ENCODE measurements at regions not wholly inside any gene's neighbourhood (a gene's known extent, or its start where the extent isn't known, plus 50 kb on each side); places are given as distances from the start of the nearest gene placed in this dataset.

DNA sequence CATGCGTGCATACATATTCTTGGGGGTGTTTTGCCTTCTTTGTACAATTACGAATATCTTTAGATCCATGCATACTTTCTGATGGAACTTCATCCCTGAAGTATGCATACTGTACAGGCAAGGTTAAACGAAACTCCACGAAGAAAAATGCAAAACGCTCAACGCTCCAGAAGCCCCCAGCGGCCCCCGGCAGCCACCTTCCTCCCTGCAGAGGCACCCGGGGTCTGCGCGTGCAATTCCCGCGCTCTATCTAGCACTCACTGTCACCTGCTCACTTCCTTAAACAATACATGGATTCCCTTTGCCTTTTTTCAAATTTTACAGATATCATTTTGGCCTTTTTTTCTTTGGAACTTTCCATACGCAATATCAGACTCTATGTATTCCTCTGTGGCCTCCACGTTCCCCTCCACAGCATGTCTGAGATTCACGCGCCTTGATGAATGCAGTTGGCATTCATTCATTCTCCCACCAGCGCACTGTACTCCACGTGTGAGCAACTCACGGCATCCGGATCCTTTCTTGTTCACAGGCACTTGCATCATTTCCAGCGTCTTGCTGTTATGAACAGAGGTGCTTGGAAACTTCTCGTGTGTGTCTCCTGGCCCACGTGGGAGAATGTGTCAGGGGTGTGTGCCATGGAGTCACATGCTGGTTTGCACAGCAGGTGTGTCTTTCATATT lies 214.3 kb downstream of the CTTN start:
- H3K4me3 ChIP-seq (ENCODE audit: low read depth in 2 of 2, low read length in 1 of 2), result no peak overlapping the region
- no peak overlapping the region for H3K4me2 ChIP-seq
- H3K27me3 ChIP-seq (ENCODE audit: insufficient read depth), result no peaks in the 10 kb centered on the region
- H3F3A ChIP-seq (replicated peaks; ENCODE audit: insufficient read depth), result no peaks in the 10 kb centered on the region
- CTCF ChIA-PET, result interaction anchor here (2.4 kb wide), 1 partner anchor 13 kb away, joined by 6 read pairs; no protein-coding TSS in a partner anchor
- H3K79me2 ChIP-seq (ENCODE audit: insufficient read depth), result no peaks in the 10 kb centered on the region
- no peak for DNase-seq
- H3K36me3 ChIP-seq (replicated peaks in 1 of 2; ENCODE audit: control insufficient read depth in 1 of 2, insufficient read depth in 2 of 2, low read length in 1 of 2), result no peaks in the 10 kb centered on the region
- no peak overlapping the region for H3K9ac ChIP-seq
- TF ChIP-seq FOSL2 (IDR thresholded peaks at IDR 0.05; ENCODE audit: borderline replicate concordance, low read depth) (no peak), NFIC (IDR thresholded peaks at IDR 0.05; ENCODE audit: borderline replicate concordance) (no peak), YY1 (IDR thresholded peaks at IDR 0.05; ENCODE audit: low read depth) (no peak), SIN3A (IDR thresholded peaks at IDR 0.05; ENCODE audit: borderline replicate concordance, low read depth, low read length) (no peak), TAF1 (IDR thresholded peaks at IDR 0.05; ENCODE audit: borderline replicate concordance, low read depth, low read length) (no peak), CHD2 (IDR thresholded peaks at IDR 0.05; ENCODE audit: low read length, partially characterized antibody) (no peak), RCOR1 (IDR thresholded peaks at IDR 0.05; ENCODE audit: low read length) (no peak), RFX5 (IDR thresholded peaks at IDR 0.05; ENCODE audit: low read length) (no peak)
- 72% methylated on average over 24 of the region's 24 CpGs for WGBS (ENCODE audit: low lambda C conversion rate)
- H4K20me1 ChIP-seq (ENCODE audit: insufficient read depth), result no peaks in the 10 kb centered on the region
- no peak overlapping the region for H3K27ac ChIP-seq (ENCODE audit: low read depth in 2 of 2, low read length in 1 of 2)
- peaks cover 0 to 22% of the 10 kb centered on the region in 2 experiments; a peak in 1 of 4 replicates for H3K4me1 ChIP-seq (ENCODE audit: control insufficient read depth in 1 of 2, insufficient read depth in 2 of 2, low read depth in 1 of 2, low read length in 1 of 2)
- H3K9me3 ChIP-seq, result no peaks in the 10 kb centered on the region
- POLR2A ChIA-PET, result no interaction called here
- H2AFZ ChIP-seq (ENCODE audit: low read depth), result no peak overlapping the region
- no peaks in the 10 kb centered on the region for H3K9me2 ChIP-seq

- no peaks in the 10 kb centered on the region for H3K27me3 ChIP-seq (ENCODE audit: insufficient read depth)
- ChIA-PET POLR2A (no interaction called here), CTCF (no interaction called here)
- no peak for DNase-seq
- no peak overlapping the region for H2AFZ ChIP-seq (ENCODE audit: low read depth)
- no peaks in the 10 kb centered on the region for H3K79me2 ChIP-seq (ENCODE audit: insufficient read depth)
- peaks cover 0 to 22% of the 10 kb centered on the region in 2 experiments; a peak in 1 of 4 replicates for H3K4me1 ChIP-seq (ENCODE audit: control insufficient read depth in 1 of 2, insufficient read depth in 2 of 2, low read depth in 1 of 2, low read length in 1 of 2)
- no peaks in the 10 kb centered on the region for H4K20me1 ChIP-seq (ENCODE audit: insufficient read depth)
- no peaks in the 10 kb centered on the region for H3K9me2 ChIP-seq
- no peak overlapping the region for H3K4me2 ChIP-seq
- H3K4me3 ChIP-seq (ENCODE audit: low read depth in 2 of 2, low read length in 1 of 2), result no peak overlapping the region
- no peaks in the 10 kb centered on the region for H3F3A ChIP-seq (replicated peaks; ENCODE audit: insufficient read depth)
- H3K9me3 ChIP-seq, result no peaks in the 10 kb centered on the region
- H3K9ac ChIP-seq, result no peak overlapping the region
- no peak for TF ChIP-seq RXRA (IDR thresholded peaks at IDR 0.05; ENCODE audit: borderline replicate concordance, low read depth)
- TF ChIP-seq FOSL2 (IDR thresholded peaks at IDR 0.05; ENCODE audit: borderline replicate concordance, low read depth), result no peak
- no peak for TF ChIP-seq MXI1 (IDR thresholded peaks at IDR 0.05; ENCODE audit: low read depth, low read length)
- no peak for TF ChIP-seq EP300 (IDR thresholded peaks at IDR 0.05; ENCODE audit: borderline replicate concordance in 1 of 2, low read depth in 1 of 2, low read length in 1 of 2)
- TF ChIP-seq TEAD4 (IDR thresholded peaks at IDR 0.05; ENCODE audit: borderline replicate concordance, insufficient read depth), result no peak
- no peak for TF ChIP-seq TAF1 (IDR thresholded peaks at IDR 0.05; ENCODE audit: borderline replicate concordance, low read depth, low read length)
- TF ChIP-seq, protein P1, sequence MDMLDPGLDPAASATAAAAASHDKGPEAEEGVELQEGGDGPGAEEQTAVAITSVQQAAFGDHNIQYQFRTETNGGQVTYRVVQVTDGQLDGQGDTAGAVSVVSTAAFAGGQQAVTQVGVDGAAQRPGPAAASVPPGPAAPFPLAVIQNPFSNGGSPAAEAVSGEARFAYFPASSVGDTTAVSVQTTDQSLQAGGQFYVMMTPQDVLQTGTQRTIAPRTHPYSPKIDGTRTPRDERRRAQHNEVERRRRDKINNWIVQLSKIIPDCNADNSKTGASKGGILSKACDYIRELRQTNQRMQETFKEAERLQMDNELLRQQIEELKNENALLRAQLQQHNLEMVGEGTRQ (IDR thresholded peaks at IDR 0.05; ENCODE audit: borderline replicate concordance, low read depth, low read length), result no peak
- TF ChIP-seq NFIC (IDR thresholded peaks at IDR 0.05; ENCODE audit: borderline replicate concordance), result no peak
- no peak for TF ChIP-seq FOXM1 (IDR thresholded peaks at IDR 0.05; ENCODE audit: low read depth)
- TF ChIP-seq POLR2AphosphoS5 (IDR thresholded peaks at IDR 0.05; ENCODE audit: low read depth, low read length), result no peak
- no peak for TF ChIP-seq CHD2 (IDR thresholded peaks at IDR 0.05; ENCODE audit: low read length, partially characterized antibody)
- no peak for TF ChIP-seq YY1 (IDR thresholded peaks at IDR 0.05; ENCODE audit: low read depth)
- TF ChIP-seq, protein P2, sequence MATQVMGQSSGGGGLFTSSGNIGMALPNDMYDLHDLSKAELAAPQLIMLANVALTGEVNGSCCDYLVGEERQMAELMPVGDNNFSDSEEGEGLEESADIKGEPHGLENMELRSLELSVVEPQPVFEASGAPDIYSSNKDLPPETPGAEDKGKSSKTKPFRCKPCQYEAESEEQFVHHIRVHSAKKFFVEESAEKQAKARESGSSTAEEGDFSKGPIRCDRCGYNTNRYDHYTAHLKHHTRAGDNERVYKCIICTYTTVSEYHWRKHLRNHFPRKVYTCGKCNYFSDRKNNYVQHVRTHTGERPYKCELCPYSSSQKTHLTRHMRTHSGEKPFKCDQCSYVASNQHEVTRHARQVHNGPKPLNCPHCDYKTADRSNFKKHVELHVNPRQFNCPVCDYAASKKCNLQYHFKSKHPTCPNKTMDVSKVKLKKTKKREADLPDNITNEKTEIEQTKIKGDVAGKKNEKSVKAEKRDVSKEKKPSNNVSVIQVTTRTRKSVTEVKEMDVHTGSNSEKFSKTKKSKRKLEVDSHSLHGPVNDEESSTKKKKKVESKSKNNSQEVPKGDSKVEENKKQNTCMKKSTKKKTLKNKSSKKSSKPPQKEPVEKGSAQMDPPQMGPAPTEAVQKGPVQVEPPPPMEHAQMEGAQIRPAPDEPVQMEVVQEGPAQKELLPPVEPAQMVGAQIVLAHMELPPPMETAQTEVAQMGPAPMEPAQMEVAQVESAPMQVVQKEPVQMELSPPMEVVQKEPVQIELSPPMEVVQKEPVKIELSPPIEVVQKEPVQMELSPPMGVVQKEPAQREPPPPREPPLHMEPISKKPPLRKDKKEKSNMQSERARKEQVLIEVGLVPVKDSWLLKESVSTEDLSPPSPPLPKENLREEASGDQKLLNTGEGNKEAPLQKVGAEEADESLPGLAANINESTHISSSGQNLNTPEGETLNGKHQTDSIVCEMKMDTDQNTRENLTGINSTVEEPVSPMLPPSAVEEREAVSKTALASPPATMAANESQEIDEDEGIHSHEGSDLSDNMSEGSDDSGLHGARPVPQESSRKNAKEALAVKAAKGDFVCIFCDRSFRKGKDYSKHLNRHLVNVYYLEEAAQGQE (IDR thresholded peaks at IDR 0.05; ENCODE audit: low read depth, low read length), result no peak
- no peak for TF ChIP-seq GATA2 (CRISPR knock-in tag; IDR thresholded peaks at IDR 0.05)
- no peak for TF ChIP-seq GABPA (IDR thresholded peaks at IDR 0.05; ENCODE audit: low read depth)
- TF ChIP-seq, protein P3, sequence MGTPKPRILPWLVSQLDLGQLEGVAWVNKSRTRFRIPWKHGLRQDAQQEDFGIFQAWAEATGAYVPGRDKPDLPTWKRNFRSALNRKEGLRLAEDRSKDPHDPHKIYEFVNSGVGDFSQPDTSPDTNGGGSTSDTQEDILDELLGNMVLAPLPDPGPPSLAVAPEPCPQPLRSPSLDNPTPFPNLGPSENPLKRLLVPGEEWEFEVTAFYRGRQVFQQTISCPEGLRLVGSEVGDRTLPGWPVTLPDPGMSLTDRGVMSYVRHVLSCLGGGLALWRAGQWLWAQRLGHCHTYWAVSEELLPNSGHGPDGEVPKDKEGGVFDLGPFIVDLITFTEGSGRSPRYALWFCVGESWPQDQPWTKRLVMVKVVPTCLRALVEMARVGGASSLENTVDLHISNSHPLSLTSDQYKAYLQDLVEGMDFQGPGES (IDR thresholded peaks at IDR 0.05; ENCODE audit: low read depth, low read length), result no peak
- WGBS (ENCODE audit: low lambda C conversion rate), result 34% methylated on average over 6 of the region's 7 CpGs
- H3K36me3 ChIP-seq (replicated peaks in 1 of 2; ENCODE audit: control insufficient read depth in 1 of 2, insufficient read depth in 2 of 2, low read length in 1 of 2), result no peaks in the 10 kb centered on the region
- no peak overlapping the region for H3K27ac ChIP-seq (ENCODE audit: low read depth in 2 of 2, low read length in 1 of 2)
These were observed 215.8 kb downstream of the CTTN start for GRCh38 chr11:70614034-70614681.

Measured in SK-N-SH (cell line).